Fibroblast of the conjunctiva (primary cell): ENCODE measurements at regions not wholly inside any gene's neighbourhood (a gene's known extent, or its start where the extent isn't known, plus 50 kb on each side); places are given as distances from the start of the nearest gene placed in this dataset.
A peak's percentile ranks its signal among the peaks of the same experiment; 100 is the strongest.

Experiments
- DNase-seq: peaks from one replicate; pipeline ENCODE4 v3.0.0-alpha.2; 2010; ENCODE audit warnings: low read depth

- no peak for DNase-seq
Observed at GRCh38 chr10:131775833-131776232, 125.0 kb upstream of the PPP2R2D start.

GRCh38 chr10:131776496-131776895 lies 124.3 kb upstream of the PPP2R2D start:
- DNase-seq: no peak

- DNase-seq: no peak
Observed at GRCh38 chr10:131777162-131777561, 123.6 kb upstream of the PPP2R2D start.

GRCh38 chr10:131777921-131778320 lies 122.9 kb upstream of the PPP2R2D start:
- no peak for DNase-seq

- DNase-seq: no peak
Observed at GRCh38 chr10:131778385-131778784, 122.4 kb upstream of the PPP2R2D start.

- no peak for DNase-seq
Observed at GRCh38 chr10:131778842-131779241, 122.0 kb upstream of the PPP2R2D start.

- DNase-seq: no peak
Observed at GRCh38 chr10:131779661-131780394, 121.0 kb upstream of the PPP2R2D start.

- DNase-seq: no peak
Observed at GRCh38 chr10:131781076-131781475, 119.7 kb upstream of the PPP2R2D start.

- DNase-seq: no peak
Observed at GRCh38 chr10:131781791-131782190, 119.0 kb upstream of the PPP2R2D start.

GRCh38 chr10:131784363-131785120 lies 116.3 kb upstream of the PPP2R2D start:
- DNase-seq: no peak

- DNase-seq: no peak
Observed at GRCh38 chr10:131785121-131785460, 115.7 kb upstream of the PPP2R2D start.

- peak; percentile 9 for DNase-seq
Observed at GRCh38 chr10:131786756-131787605, 113.8 kb upstream of the PPP2R2D start.

- DNase-seq: no peak
Observed at GRCh38 chr10:131787961-131788360, 112.8 kb upstream of the PPP2R2D start.

GRCh38 chr10:131788386-131788785 lies 112.4 kb upstream of the PPP2R2D start:
- DNase-seq: no peak

GRCh38 chr10:131789516-131789915 lies 111.3 kb upstream of the PPP2R2D start:
- DNase-seq: no peak

GRCh38 chr10:131790021-131790420 lies 110.8 kb upstream of the PPP2R2D start:
- DNase-seq: no peak

- no peak for DNase-seq
Observed at GRCh38 chr10:131792011-131792651, 108.7 kb upstream of the PPP2R2D start.

GRCh38 chr10:131792809-131793208 lies 108.0 kb upstream of the PPP2R2D start:
- no peak for DNase-seq

GRCh38 chr10:131795761-131796160 lies 105.0 kb upstream of the PPP2R2D start:
- no peak for DNase-seq

GRCh38 chr10:131797626-131798025 lies 103.2 kb upstream of the PPP2R2D start:
- DNase-seq: no peak

- no peak for DNase-seq
Observed at GRCh38 chr10:131799429-131799828, 101.4 kb upstream of the PPP2R2D start.
